ENCODE measurements at regions not wholly inside any gene's neighbourhood (a gene's known extent, or its start where the extent isn't known, plus 50 kb on each side); places are given as distances from the start of the nearest gene placed in this dataset.

DNA sequence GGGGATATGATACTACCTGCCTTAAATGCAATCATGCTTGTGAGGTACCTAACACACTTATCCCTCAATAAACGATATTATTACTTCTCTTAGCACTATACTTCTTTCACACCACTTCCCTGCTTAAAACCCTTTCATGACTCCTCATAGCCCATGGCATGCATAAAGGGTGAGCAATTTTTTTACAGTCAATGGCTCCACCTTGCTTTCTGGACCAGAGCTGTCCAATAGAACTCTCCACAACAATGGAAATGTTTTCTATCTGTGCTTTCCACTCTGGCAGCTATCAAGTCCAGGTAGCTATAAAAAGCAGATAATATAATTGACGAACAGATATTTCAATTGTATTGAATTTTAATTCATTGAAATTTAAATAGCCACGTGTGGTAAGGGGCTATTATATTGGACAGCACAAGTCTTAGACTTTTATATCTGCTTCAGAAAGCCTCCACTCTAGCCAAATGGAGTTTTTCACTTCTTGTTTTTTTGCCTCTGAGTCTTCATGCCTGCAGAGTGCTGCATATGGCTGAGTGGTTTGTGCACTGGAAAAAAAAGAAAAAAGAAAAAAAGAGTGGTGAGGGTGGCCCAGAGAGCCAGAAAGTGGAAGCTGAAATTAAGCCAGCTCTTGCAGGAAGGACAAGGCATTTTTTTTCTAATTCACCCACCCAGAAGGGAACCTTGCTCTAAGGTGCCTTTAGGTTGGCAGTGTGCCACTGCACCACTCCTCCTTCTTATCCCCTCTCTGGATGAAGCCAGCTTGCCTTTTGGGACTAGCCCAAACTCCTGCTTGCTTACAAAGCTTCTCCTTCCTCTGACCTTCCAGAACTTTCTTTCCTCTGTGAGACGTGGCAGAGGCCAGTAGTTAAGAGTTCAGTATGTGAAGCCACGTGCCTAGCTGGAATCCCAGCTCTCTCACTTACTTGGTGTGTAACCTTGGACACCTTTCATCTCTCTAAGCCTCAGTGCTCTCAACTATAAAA is 239.0 kb upstream of the LRTM1 start:
- Histone ChIP-seq H3K4me1 (ENCODE audit: control insufficient read depth, low read length) (no peaks in the 10 kb centered on the region), H3K9me2 (replicated peaks; ENCODE audit: control insufficient read depth, low read length) (no peaks in the 10 kb centered on the region), H3K27ac (ENCODE audit: low read depth, low read length) (no peak overlapping the region), H3K4me3 (ENCODE audit: low read length) (no peak overlapping the region), H3F3A (ENCODE audit: control insufficient read depth, insufficient read depth) (no peaks in the 10 kb centered on the region), H3K36me3 (ENCODE audit: control insufficient read depth, low read length) (no peaks in the 10 kb centered on the region), H3K4me2 (ENCODE audit: low read length) (no peak overlapping the region), H3K9me3 (ENCODE audit: control insufficient read depth, insufficient read depth, low read length) (no peaks in the 10 kb centered on the region), H3K27me3 (ENCODE audit: control insufficient read depth, low read length) (no peaks in the 10 kb centered on the region), H3K79me2 (ENCODE audit: control insufficient read depth, low read length) (no peaks in the 10 kb centered on the region), H4K20me1 (ENCODE audit: control insufficient read depth, insufficient read depth, low read depth, low read length) (no peaks in the 10 kb centered on the region)
- TF ChIP-seq, protein P1, sequence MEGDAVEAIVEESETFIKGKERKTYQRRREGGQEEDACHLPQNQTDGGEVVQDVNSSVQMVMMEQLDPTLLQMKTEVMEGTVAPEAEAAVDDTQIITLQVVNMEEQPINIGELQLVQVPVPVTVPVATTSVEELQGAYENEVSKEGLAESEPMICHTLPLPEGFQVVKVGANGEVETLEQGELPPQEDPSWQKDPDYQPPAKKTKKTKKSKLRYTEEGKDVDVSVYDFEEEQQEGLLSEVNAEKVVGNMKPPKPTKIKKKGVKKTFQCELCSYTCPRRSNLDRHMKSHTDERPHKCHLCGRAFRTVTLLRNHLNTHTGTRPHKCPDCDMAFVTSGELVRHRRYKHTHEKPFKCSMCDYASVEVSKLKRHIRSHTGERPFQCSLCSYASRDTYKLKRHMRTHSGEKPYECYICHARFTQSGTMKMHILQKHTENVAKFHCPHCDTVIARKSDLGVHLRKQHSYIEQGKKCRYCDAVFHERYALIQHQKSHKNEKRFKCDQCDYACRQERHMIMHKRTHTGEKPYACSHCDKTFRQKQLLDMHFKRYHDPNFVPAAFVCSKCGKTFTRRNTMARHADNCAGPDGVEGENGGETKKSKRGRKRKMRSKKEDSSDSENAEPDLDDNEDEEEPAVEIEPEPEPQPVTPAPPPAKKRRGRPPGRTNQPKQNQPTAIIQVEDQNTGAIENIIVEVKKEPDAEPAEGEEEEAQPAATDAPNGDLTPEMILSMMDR (IDR thresholded peaks at IDR 0.05; ENCODE audit: low read depth, low read length, poor library complexity, severe bottlenecking) = no peak
- no peak for TF ChIP-seq EZH2phosphoT487 (IDR thresholded peaks at IDR 0.05; ENCODE audit: borderline replicate concordance, low read length)

DNA sequence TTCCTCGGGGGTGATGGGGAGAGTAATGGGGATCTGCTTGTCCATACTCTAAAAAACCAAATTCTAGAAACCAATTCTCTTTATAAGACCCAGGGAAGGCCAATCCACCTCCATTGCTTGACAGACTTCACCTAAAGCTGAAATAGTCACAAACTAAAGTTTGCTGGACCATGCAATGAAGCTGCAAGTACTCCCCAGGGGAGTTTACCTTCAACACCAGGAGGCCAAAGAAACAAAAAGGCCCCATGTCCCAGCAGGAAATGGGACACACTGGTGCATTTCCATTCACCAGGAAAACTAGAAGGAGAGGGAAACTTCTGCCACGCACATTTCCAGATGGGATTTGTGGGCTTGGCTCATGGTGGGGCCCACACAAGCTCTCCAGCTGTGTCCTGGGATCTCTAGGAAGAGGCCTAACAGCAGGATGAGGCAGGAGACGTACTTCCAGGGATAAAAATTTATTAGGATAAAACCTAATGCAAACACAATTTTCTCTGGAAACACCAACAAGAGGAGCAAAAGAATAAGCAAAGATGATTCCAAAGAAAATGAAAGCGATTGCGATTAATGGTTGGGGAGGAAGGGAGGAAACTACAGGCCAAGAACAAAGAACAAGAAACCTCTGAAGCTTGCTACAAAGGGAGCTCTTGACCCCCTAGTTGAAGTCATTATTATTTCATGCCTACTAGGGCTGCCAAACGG is 238.0 kb upstream of the LRTM1 start:
- Histone ChIP-seq H3K4me2 (ENCODE audit: low read length) (no peak overlapping the region), H3K27ac (ENCODE audit: low read depth, low read length) (no peak overlapping the region), H3K9me3 (ENCODE audit: control insufficient read depth, insufficient read depth, low read length) (no peaks in the 10 kb centered on the region), H3K36me3 (ENCODE audit: control insufficient read depth, low read length) (no peaks in the 10 kb centered on the region), H3K27me3 (ENCODE audit: control insufficient read depth, low read length) (no peaks in the 10 kb centered on the region), H3K9me2 (replicated peaks; ENCODE audit: control insufficient read depth, low read length) (no peaks in the 10 kb centered on the region), H4K20me1 (ENCODE audit: control insufficient read depth, insufficient read depth, low read depth, low read length) (no peaks in the 10 kb centered on the region), H3K79me2 (ENCODE audit: control insufficient read depth, low read length) (no peaks in the 10 kb centered on the region), H3F3A (ENCODE audit: control insufficient read depth, insufficient read depth) (no peaks in the 10 kb centered on the region), H3K4me1 (ENCODE audit: control insufficient read depth, low read length) (no peaks in the 10 kb centered on the region), H3K4me3 (ENCODE audit: low read length) (no peak overlapping the region)
- no peak for TF ChIP-seq EZH2phosphoT487 (IDR thresholded peaks at IDR 0.05; ENCODE audit: borderline replicate concordance, low read length)
- TF ChIP-seq, protein P1 (IDR thresholded peaks at IDR 0.05; ENCODE audit: low read depth, low read length, poor library complexity, severe bottlenecking) = no peak

DNA sequence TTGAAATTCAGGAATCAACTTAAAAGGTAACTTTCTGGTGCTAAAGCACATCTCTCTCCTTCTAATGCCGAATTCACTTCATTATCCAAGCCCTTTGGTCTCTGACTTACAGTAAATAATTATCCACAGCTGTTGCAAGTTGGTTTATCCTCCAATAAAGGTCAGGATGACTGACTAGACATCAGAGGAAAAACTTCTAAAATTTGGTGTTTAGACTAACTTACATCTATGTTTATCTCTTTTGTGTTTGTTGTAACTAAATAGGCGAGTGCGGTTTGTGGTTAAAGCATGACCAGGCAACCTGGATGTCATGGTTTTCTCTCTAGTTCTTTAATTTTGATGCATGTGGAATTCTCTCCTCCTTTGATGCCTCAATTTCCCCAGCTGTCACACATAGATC is 237.4 kb upstream of the LRTM1 start:
- Histone ChIP-seq H3K27ac (ENCODE audit: low read depth, low read length) (no peak overlapping the region), H3K4me3 (ENCODE audit: low read length) (no peak overlapping the region), H4K20me1 (ENCODE audit: control insufficient read depth, insufficient read depth, low read depth, low read length) (no peaks in the 10 kb centered on the region), H3K9me2 (replicated peaks; ENCODE audit: control insufficient read depth, low read length) (no peaks in the 10 kb centered on the region), H3K4me1 (ENCODE audit: control insufficient read depth, low read length) (no peaks in the 10 kb centered on the region), H3K79me2 (ENCODE audit: control insufficient read depth, low read length) (no peaks in the 10 kb centered on the region), H3K4me2 (ENCODE audit: low read length) (no peak overlapping the region), H3K36me3 (ENCODE audit: control insufficient read depth, low read length) (no peaks in the 10 kb centered on the region), H3K27me3 (ENCODE audit: control insufficient read depth, low read length) (no peaks in the 10 kb centered on the region), H3F3A (ENCODE audit: control insufficient read depth, insufficient read depth) (no peaks in the 10 kb centered on the region), H3K9me3 (ENCODE audit: control insufficient read depth, insufficient read depth, low read length) (no peaks in the 10 kb centered on the region)
- TF ChIP-seq, protein P1 (IDR thresholded peaks at IDR 0.05; ENCODE audit: low read depth, low read length, poor library complexity, severe bottlenecking) = no peak
- no peak for TF ChIP-seq EZH2phosphoT487 (IDR thresholded peaks at IDR 0.05; ENCODE audit: borderline replicate concordance, low read length)

All from DOHH2 (cell line).